ENCODE measurements at regions not wholly inside any gene's neighbourhood (a gene's known extent, or its start where the extent isn't known, plus 50 kb on each side); places are given as distances from the start of the nearest gene placed in this dataset.

DNA sequence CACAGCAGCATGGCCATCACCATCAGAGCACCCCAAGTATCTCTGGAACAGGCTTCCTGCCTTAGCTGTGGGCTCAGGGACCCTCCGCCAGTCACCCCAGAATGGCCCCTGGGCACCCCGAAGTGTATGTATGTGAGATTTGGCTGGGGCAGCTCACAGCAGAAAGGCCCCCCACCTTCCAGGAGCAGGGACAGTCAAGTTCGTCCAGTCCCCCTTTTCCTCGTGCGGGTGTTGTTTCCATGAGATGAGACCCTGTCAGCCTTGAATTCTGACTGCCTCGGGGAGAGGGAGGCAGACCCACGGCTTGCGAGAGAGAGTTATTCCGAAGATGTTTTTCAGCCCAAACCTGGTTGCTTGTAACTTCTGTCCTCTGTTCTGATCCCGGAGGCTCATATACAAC is 290.9 kb upstream of the HDAC4 start:
- WGBS = 90% methylated on average over 10 of the region's 10 CpGs
- no peak overlapping the region for H3K9ac ChIP-seq (ENCODE audit: low read depth in 1 of 2, low read length in 2 of 2)
- DNase-seq (ENCODE audit: low spot score) = no peak

More for the DNA sequence above, 290.9 kb upstream of the HDAC4 start:
- H3K27ac ChIP-seq (ENCODE audit: low read depth in 1 of 2, low read length in 2 of 2) = no peak overlapping the region
- H3K4me3 ChIP-seq (ENCODE audit: low read depth in 1 of 3, low read length in 3 of 3) = no peak overlapping the region
- no peak for TF ChIP-seq HNF4A (conservative IDR thresholded peaks at IDR 0.05)
- TF ChIP-seq TAF1 (conservative IDR thresholded peaks at IDR 0.05) = no peak
- TF ChIP-seq FOXA2 (IDR thresholded peaks at IDR 0.05) = no peak
- TF ChIP-seq, protein P1, sequence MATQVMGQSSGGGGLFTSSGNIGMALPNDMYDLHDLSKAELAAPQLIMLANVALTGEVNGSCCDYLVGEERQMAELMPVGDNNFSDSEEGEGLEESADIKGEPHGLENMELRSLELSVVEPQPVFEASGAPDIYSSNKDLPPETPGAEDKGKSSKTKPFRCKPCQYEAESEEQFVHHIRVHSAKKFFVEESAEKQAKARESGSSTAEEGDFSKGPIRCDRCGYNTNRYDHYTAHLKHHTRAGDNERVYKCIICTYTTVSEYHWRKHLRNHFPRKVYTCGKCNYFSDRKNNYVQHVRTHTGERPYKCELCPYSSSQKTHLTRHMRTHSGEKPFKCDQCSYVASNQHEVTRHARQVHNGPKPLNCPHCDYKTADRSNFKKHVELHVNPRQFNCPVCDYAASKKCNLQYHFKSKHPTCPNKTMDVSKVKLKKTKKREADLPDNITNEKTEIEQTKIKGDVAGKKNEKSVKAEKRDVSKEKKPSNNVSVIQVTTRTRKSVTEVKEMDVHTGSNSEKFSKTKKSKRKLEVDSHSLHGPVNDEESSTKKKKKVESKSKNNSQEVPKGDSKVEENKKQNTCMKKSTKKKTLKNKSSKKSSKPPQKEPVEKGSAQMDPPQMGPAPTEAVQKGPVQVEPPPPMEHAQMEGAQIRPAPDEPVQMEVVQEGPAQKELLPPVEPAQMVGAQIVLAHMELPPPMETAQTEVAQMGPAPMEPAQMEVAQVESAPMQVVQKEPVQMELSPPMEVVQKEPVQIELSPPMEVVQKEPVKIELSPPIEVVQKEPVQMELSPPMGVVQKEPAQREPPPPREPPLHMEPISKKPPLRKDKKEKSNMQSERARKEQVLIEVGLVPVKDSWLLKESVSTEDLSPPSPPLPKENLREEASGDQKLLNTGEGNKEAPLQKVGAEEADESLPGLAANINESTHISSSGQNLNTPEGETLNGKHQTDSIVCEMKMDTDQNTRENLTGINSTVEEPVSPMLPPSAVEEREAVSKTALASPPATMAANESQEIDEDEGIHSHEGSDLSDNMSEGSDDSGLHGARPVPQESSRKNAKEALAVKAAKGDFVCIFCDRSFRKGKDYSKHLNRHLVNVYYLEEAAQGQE (IDR thresholded peaks at IDR 0.05) = no peak
- no peak for TF ChIP-seq YY1 (IDR thresholded peaks at IDR 0.05)
- TF ChIP-seq RXRA (IDR thresholded peaks at IDR 0.05) = no peak
- TF ChIP-seq, protein P2, sequence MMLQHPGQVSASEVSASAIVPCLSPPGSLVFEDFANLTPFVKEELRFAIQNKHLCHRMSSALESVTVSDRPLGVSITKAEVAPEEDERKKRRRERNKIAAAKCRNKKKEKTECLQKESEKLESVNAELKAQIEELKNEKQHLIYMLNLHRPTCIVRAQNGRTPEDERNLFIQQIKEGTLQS (IDR thresholded peaks at IDR 0.05) = no peak
- no peak for TF ChIP-seq NR2F2 (IDR thresholded peaks at IDR 0.05)
- TF ChIP-seq, protein P3, sequence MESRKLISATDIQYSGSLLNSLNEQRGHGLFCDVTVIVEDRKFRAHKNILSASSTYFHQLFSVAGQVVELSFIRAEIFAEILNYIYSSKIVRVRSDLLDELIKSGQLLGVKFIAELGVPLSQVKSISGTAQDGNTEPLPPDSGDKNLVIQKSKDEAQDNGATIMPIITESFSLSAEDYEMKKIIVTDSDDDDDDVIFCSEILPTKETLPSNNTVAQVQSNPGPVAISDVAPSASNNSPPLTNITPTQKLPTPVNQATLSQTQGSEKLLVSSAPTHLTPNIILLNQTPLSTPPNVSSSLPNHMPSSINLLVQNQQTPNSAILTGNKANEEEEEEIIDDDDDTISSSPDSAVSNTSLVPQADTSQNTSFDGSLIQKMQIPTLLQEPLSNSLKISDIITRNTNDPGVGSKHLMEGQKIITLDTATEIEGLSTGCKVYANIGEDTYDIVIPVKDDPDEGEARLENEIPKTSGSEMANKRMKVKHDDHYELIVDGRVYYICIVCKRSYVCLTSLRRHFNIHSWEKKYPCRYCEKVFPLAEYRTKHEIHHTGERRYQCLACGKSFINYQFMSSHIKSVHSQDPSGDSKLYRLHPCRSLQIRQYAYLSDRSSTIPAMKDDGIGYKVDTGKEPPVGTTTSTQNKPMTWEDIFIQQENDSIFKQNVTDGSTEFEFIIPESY (IDR thresholded peaks at IDR 0.05) = no peak
- no peak for TF ChIP-seq FOXA1 (IDR thresholded peaks at IDR 0.05)
- TF ChIP-seq, protein P4, sequence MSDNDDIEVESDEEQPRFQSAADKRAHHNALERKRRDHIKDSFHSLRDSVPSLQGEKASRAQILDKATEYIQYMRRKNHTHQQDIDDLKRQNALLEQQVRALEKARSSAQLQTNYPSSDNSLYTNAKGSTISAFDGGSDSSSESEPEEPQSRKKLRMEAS (IDR thresholded peaks at IDR 0.05) = no peak
- no peak for TF ChIP-seq GABPA (IDR thresholded peaks at IDR 0.05 in 1 of 2, conservative IDR thresholded peaks at IDR 0.05 in 1 of 2)
- TF ChIP-seq JUND (IDR thresholded peaks at IDR 0.05) = no peak
- TF ChIP-seq RAD21 (IDR thresholded peaks at IDR 0.05) = no peak
- TF ChIP-seq, protein P5, sequence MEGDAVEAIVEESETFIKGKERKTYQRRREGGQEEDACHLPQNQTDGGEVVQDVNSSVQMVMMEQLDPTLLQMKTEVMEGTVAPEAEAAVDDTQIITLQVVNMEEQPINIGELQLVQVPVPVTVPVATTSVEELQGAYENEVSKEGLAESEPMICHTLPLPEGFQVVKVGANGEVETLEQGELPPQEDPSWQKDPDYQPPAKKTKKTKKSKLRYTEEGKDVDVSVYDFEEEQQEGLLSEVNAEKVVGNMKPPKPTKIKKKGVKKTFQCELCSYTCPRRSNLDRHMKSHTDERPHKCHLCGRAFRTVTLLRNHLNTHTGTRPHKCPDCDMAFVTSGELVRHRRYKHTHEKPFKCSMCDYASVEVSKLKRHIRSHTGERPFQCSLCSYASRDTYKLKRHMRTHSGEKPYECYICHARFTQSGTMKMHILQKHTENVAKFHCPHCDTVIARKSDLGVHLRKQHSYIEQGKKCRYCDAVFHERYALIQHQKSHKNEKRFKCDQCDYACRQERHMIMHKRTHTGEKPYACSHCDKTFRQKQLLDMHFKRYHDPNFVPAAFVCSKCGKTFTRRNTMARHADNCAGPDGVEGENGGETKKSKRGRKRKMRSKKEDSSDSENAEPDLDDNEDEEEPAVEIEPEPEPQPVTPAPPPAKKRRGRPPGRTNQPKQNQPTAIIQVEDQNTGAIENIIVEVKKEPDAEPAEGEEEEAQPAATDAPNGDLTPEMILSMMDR (IDR thresholded peaks at IDR 0.05; ENCODE audit: low read depth, low read length, missing input control) = no peak
- no peak for TF ChIP-seq SP1 (IDR thresholded peaks at IDR 0.05)
- no peak for TF ChIP-seq EGR1 (IDR thresholded peaks at IDR 0.05; ENCODE audit: low read depth in 2 of 2)
- H3K4me1 ChIP-seq (ENCODE audit: control insufficient read depth in 4 of 4, insufficient read depth in 4 of 4, low read length in 3 of 4) = no peaks in the 10 kb centered on the region
- no peaks in the 10 kb centered on the region for H3K27me3 ChIP-seq (ENCODE audit: control insufficient read depth in 4 of 4, insufficient read depth in 4 of 4, low read length in 3 of 4)
- no peaks in the 10 kb centered on the region for H3K9me3 ChIP-seq (ENCODE audit: control insufficient read depth in 4 of 4, low read length in 3 of 4)
- no peaks in the 10 kb centered on the region for H3K36me3 ChIP-seq (ENCODE audit: control insufficient read depth in 4 of 4, insufficient read depth in 3 of 4, low read depth in 1 of 4, low read length in 3 of 4)

Measured in liver (tissue), 8 donors.